K562 (cell line): ENCODE measurements at regions not wholly inside any gene's neighbourhood (a gene's known extent, or its start where the extent isn't known, plus 50 kb on each side); places are given as distances from the start of the nearest gene placed in this dataset.

Source experiments
- ATAC-seq: fragments of 200-7000 bp; cut with Tn5 transposase; 3 replicates; pipeline ENCODE4 v1.9.1; 2020; ENCODE audit warnings: moderate library complexity
- BruUV-seq: library from RNA; stranded (reverse); fragments of 400-500 nt; replicated peaks from 2 replicates; lab custom pipeline; 2021; lab: Mats Ljungman, UMichigan
- CTCF ChIA-PET: fragments of 300-600 bp; formaldehyde crosslinking; extraction: SDS; loops from one replicate; lab custom pipeline; 2021; ENCODE audit warnings: low intra/inter-chr PET ratio; lab: Yijun Ruan, JAX
- POLR2A ChIA-PET: fragments of 300-600, 350-650 bp; sonication (Branson Sonifier 250); formaldehyde crosslinking; extraction: SDS; loops from one replicate; lab custom pipeline; 2021; ENCODE audit warnings: antibody characterized with exemption, inconsistent platforms; lab: Yijun Ruan, JAX
- DNase-seq, 4 experiments: peaks; one replicate each; pipeline versions ENCODE4 v3.0.0 to v3.0.0-alpha.2; 2011 to 2018; ENCODE audit warnings: low spot score in 3 of 4, mixed read lengths in 3 of 4; ENCODE audit errors: extremely low read depth in 1 of 4
- FAIRE-seq: peaks from 2 replicates; lab custom pipeline; 2011; peaks lifted over from hg19 to GRCh38; lab: Jason Lieb, UNC
- H2AFZ ChIP-seq: 2 replicates; pipeline ENCODE4 v1.6.0; 2011; ENCODE audit warnings: low read depth, low read length, control low read depth, inconsistent platforms
- H3K27ac ChIP-seq: fragments of 200-600 bp; 3 replicates; pipeline ENCODE4 v1.8.0; 2011; ENCODE audit warnings: low read depth, mild to moderate bottlenecking, control low read depth, inconsistent platforms, low read length, moderate library complexity, mixed read lengths; ENCODE audit errors: extremely low read depth
- H3K27me3 ChIP-seq, 2 experiments: fragments of 300-600 bp in 1 of 2; 2 replicates in 1 of 2; 3 replicates in 1 of 2; pipeline versions ENCODE4 v1.6.0 to v1.8.0; 2011; ENCODE audit warnings: inconsistent platforms in 2 of 2, low read length in 2 of 2, mild to moderate bottlenecking in 1 of 2, mixed read lengths in 1 of 2, moderate library complexity in 1 of 2; ENCODE audit not compliant: control insufficient read depth in 2 of 2, insufficient read depth in 2 of 2
- H3K36me3 ChIP-seq: fragments of 300-600 bp; 3 replicates; pipeline ENCODE4 v1.8.0; 2011; ENCODE audit warnings: mild to moderate bottlenecking, low read length, inconsistent platforms; ENCODE audit not compliant: control insufficient read depth, insufficient read depth
- H3K4me1 ChIP-seq, 2 experiments: fragments of 200-600 bp in 1 of 2; replicated peaks in 1 of 2; 2 replicates in 1 of 2; 3 replicates in 1 of 2; pipeline versions ENCODE4 v1.5.1 to v1.8.0; 2011; ENCODE audit warnings: inconsistent platforms in 2 of 2, low read length in 2 of 2, mild to moderate bottlenecking in 1 of 2, mixed read lengths in 1 of 2, moderate library complexity in 1 of 2; ENCODE audit not compliant: control insufficient read depth in 2 of 2, insufficient read depth in 2 of 2
- H3K4me2 ChIP-seq: 2 replicates; pipeline ENCODE4 v1.6.1; 2011; ENCODE audit warnings: low read length, control low read depth, inconsistent platforms, mixed read lengths; ENCODE audit not compliant: insufficient read depth
- H3K4me3 ChIP-seq: fragments of 200-600 bp; sonication (generic), shearing (Covaris generic); 2 replicates; pipeline ENCODE4 v1.5.1; 2016; ENCODE audit warnings: control low read depth, inconsistent platforms
- H3K79me2 ChIP-seq: fragments of 200-600 bp; 3 replicates; pipeline ENCODE4 v1.8.0; 2011; ENCODE audit warnings: low read length, inconsistent platforms; ENCODE audit not compliant: control insufficient read depth, insufficient read depth
- H3K9ac ChIP-seq, 2 experiments: 2 replicates each; pipeline versions ENCODE4 v1.6.0 to v1.6.1; 2011; ENCODE audit warnings: low read depth in 2 of 2, low read length in 2 of 2, control low read depth in 1 of 2, inconsistent platforms in 1 of 2, mild to moderate bottlenecking in 1 of 2, mixed read lengths in 1 of 2; ENCODE audit not compliant: insufficient read depth in 1 of 2
- H3K9me1 ChIP-seq: one replicate; pipeline ENCODE4 v1.6.0; 2011; ENCODE audit warnings: inconsistent platforms, mild to moderate bottlenecking, low read length, moderate library complexity; ENCODE audit not compliant: control insufficient read depth, insufficient read depth
- H3K9me3 ChIP-seq: replicated peaks from 2 replicates; pipeline ENCODE4 v1.5.1; 2011; ENCODE audit warnings: low read depth, low read length, inconsistent platforms; ENCODE audit not compliant: control insufficient read depth, insufficient read depth
- H4K20me1 ChIP-seq: replicated peaks from 2 replicates; pipeline ENCODE4 v1.6.1; 2011; ENCODE audit warnings: low read length, inconsistent platforms, mixed read lengths; ENCODE audit not compliant: control insufficient read depth, insufficient read depth
- DDX20 ChIP-seq: fragments of 450-650 bp; IDR thresholded peaks from 2 replicates; pipeline ENCODE4 v1.6.1; 2016; ENCODE audit warnings: missing genetic modification characterization, low read depth, mild to moderate bottlenecking, missing compliant biosample characterization, moderate library complexity
- FOXK1 ChIP-seq: sonication (generic); formaldehyde crosslinking; IDR thresholded peaks from 2 replicates; pipeline ENCODE4 v1.8.0; 2022; ENCODE audit warnings: missing genetic modification reagents, mild to moderate bottlenecking, borderline replicate concordance
- KDM4B ChIP-seq, 2 experiments: fragments of 450-650 bp in 1 of 2; sonication (generic) in 1 of 2; IDR thresholded peaks; 2 replicates each; pipeline ENCODE4 v1.6.1; 2016 to 2017; ENCODE audit warnings: borderline replicate concordance in 2 of 2, antibody characterized with exemption in 1 of 2, low read depth in 1 of 2, mild to moderate bottlenecking in 1 of 2
- NEUROD1 ChIP-seq: fragments of 150-350 bp; IDR thresholded peaks from 2 replicates; pipeline ENCODE4 v1.6.1; 2014; ENCODE audit warnings: borderline replicate concordance, low read length, low read depth; ENCODE audit not compliant: partially characterized antibody
- NR2C2 ChIP-seq, 2 experiments: fragments of 200-800 bp in 1 of 2; sonication (Bioruptor generic) in 1 of 2; sonication (generic) in 1 of 2; formaldehyde crosslinking in 1 of 2; IDR thresholded peaks; 2 replicates each; pipeline versions ENCODE4 v1.6.1 to v1.8.0; 2016 to 2022; ENCODE audit warnings: mild to moderate bottlenecking in 1 of 2, missing compliant biosample characterization in 1 of 2, missing genetic modification characterization in 1 of 2, missing genetic modification reagents in 1 of 2
- SMC3 ChIP-seq: conservative IDR thresholded peaks from 2 replicates; pipeline ENCODE4 v1.6.1; 2011; ENCODE audit warnings: low read depth, low read length, improper control_type of control experiment; ENCODE audit not compliant: insufficient read depth
- SOX6 ChIP-seq: fragments of 450-650 bp; IDR thresholded peaks from 2 replicates; pipeline ENCODE4 v1.6.1; 2014; ENCODE audit warnings: mild to moderate bottlenecking
- SRSF3 ChIP-seq: fragments of 200-400 bp; formaldehyde crosslinking; IDR thresholded peaks from 2 replicates; pipeline ENCODE4 v1.6.1; 2016; ENCODE audit warnings: mild to moderate bottlenecking, low read length, moderate library complexity; ENCODE audit not compliant: insufficient read depth
- THAP7 ChIP-seq: fragments of 250-450 bp; sonication (Bioruptor Pico); IDR thresholded peaks from 2 replicates; pipeline ENCODE4 v1.5.0; 2021
- WGBS: fragments of 100-300 bp; shearing (Covaris generic); methylation state at CpG from one replicate; pipeline ENCODE4 v1.1.6; 2016; ENCODE audit warnings: low coverage, mixed read lengths; ENCODE audit not compliant: insufficient coverage; ENCODE audit errors: missing lambda C conversion rate; 5-methylcytosine and 5-hydroxymethylcytosine counted together
- in situ Hi-C: fragments of 300-500 bp; cut with MboI; formaldehyde crosslinking; loops from 4 replicates; pipeline ENCODE4 v1.15.0; 2018; ENCODE audit warnings: inconsistent platforms, mixed read lengths
- intact Hi-C: fragments of 100-400 bp; cut with micrococcal nuclease; formaldehyde crosslinking; loops from 2 replicates; pipeline ENCODE4 v1.14.2; 2022

GRCh38 chr14:51454351-51454750 lies 197.4 kb upstream of the FRMD6 start (continued):
- no peak for TF ChIP-seq NEUROD1
- no peak for TF ChIP-seq SOX6
- TF ChIP-seq FOXK1 (CRISPR knock-in tag): no peak
- TF ChIP-seq KDM4B (IDR thresholded peaks at IDR 0.05; ENCODE audit: borderline replicate concordance in 2 of 2, low read depth in 1 of 2): no peak
- no peak for TF ChIP-seq SRSF3
- TF ChIP-seq SMC3: no peak
- no peak for TF ChIP-seq DDX20
- TF ChIP-seq NR2C2 (CRISPR knock-in tag; IDR thresholded peaks at IDR 0.05): no peak
- TF ChIP-seq NR2C2 (tag; IDR thresholded peaks at IDR 0.05): no peak

DNA sequence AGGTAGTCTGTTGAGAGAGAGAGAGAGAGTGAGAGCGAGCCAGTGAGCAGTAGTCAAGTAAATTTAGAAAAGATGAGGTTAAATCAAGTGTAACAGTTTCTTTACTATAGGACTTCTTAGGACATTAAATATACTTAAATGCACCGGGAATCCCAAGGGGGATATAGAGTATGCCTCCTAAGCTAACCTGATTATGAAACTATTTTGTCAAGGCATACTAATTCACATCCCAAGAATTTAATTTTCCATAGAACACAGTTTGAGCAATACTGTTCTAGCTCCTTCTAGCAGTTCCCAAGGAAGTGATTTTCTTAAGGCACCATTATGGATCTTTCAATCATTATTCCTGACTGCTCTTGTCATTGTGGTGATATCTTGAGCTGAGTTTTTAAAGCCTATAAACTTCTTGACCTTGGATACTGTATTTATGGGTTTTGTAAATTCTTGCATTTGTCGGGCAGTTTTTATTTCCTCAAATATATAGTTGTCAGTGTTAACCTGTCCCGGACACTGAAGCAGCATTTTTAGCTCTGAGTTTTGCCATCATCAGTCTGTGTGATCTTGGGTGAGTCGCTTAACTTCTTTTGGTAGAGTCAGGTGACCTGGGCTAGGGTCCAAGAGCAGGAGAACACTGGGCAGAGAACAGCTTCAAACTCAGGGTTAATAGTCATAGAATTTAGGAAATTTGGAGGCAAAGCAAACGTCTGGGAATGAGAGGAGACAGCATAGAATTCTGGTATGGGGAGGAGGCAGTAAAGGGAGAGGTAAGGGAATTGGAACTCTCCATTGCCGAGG lies 196.5 kb upstream of the FRMD6 start:
- in situ Hi-C loops (no loop called here), intact Hi-C loops (no loop called here)
- no peaks in the 10 kb centered on the region for H3K9me1 ChIP-seq
- H3K9ac ChIP-seq: no peak overlapping the region
- H3K36me3 ChIP-seq: no peaks in the 10 kb centered on the region
- H3K27ac ChIP-seq: no peak overlapping the region
- FAIRE-seq (no peak), ATAC-seq (no peak), DNase-seq (no peak)
- no peaks in the 10 kb centered on the region for H3K79me2 ChIP-seq
- no peaks in the 10 kb centered on the region for H4K20me1 ChIP-seq
- BruUV-seq: no TSS peak
- no peak overlapping the region for H3K4me3 ChIP-seq
- TF ChIP-seq THAP7 (CRISPR knock-in tag): no peak
- no peaks in the 10 kb centered on the region for H3K27me3 ChIP-seq
- no peaks in the 10 kb centered on the region for H3K9me3 ChIP-seq
- CTCF ChIA-PET: no interaction called here
- no peak overlapping the region for H2AFZ ChIP-seq
- 0% methylated on average over 7 of the region's 7 CpGs for WGBS
- H3K4me1 ChIP-seq: no peaks in the 10 kb centered on the region
- H3K4me2 ChIP-seq: no peak overlapping the region
- POLR2A ChIA-PET: interaction anchor here (0.8 kb wide), 1 partner anchor 62 kb away, joined by 3 read pairs; no protein-coding TSS in a partner anchor
